Activated naive CD4-positive, alpha-beta T cell treated with anti-CD3 and anti-CD28 coated beads, Interleukin-2, amount 10 ng/mL, durations not matched to agents 7 days and 5 days (primary cell): ENCODE measurements at regions not wholly inside any gene's neighbourhood (a gene's known extent, or its start where the extent isn't known, plus 50 kb on each side); places are given as distances from the start of the nearest gene placed in this dataset.
"Not testable (repeated sequence)": the region's sequence is repeated elsewhere in the genome, so short reads cannot be mapped to it uniquely, and the experiment has no call there.

ENCODE experiments used
- CTCF ChIA-PET: fragments of 350-600 bp; sonication (Branson Sonifier 250); formaldehyde crosslinking; loops from one replicate; lab custom pipeline; 2021; ENCODE audit warnings: antibody characterized with exemption; lab: Charles Lee
- DNase-seq: peaks from one replicate; pipeline ENCODE4 v3.0.0-alpha.2; 2020
- H3K27ac Mint-ChIP-seq: one replicate; pipeline ENCODE4 v1.8.0; 2021; ENCODE audit warnings: mild to moderate bottlenecking, moderate library complexity, mixed read lengths
- H3K27me3 Mint-ChIP-seq: one replicate; pipeline ENCODE4 v1.8.0; 2021; ENCODE audit warnings: mild to moderate bottlenecking, mixed read lengths
- H3K36me3 Mint-ChIP-seq: one replicate; pipeline ENCODE4 v1.8.0; 2021; ENCODE audit warnings: mixed read lengths
- H3K4me1 Mint-ChIP-seq: one replicate; pipeline ENCODE4 v1.8.0; 2021; ENCODE audit warnings: mixed read lengths
- H3K4me3 Mint-ChIP-seq: one replicate; pipeline ENCODE4 v1.8.0; 2021; ENCODE audit warnings: mild to moderate bottlenecking, moderate library complexity, mixed read lengths
- H3K9me3 Mint-ChIP-seq: one replicate; pipeline ENCODE4 v1.8.0; 2021; ENCODE audit warnings: mixed read lengths

GRCh38 chr10:28984431-28984830 lies 304.4 kb upstream of the LYZL1 start:
- H3K4me3 Mint-ChIP-seq: no peak overlapping the region
- no peaks in the 10 kb centered on the region for H3K4me1 Mint-ChIP-seq
- no peak for DNase-seq
- CTCF ChIA-PET: interaction anchor here (1.1 kb wide), 1 partner anchor 553 kb away, joined by 3 read pairs; no protein-coding TSS in a partner anchor
- H3K27ac Mint-ChIP-seq: no peak overlapping the region
- H3K27me3 Mint-ChIP-seq: no peaks in the 10 kb centered on the region
- no peaks in the 10 kb centered on the region for H3K9me3 Mint-ChIP-seq
- H3K36me3 Mint-ChIP-seq: no peaks in the 10 kb centered on the region

- Mint-ChIP-seq H3K27ac (no peak overlapping the region), H3K36me3 (no peaks in the 10 kb centered on the region), H3K9me3 (no peaks in the 10 kb centered on the region), H3K4me1 (no peaks in the 10 kb centered on the region), H3K27me3 (no peaks in the 10 kb centered on the region), H3K4me3 (no peak overlapping the region)
- CTCF ChIA-PET: no interaction called here
- DNase-seq: no peak
Measured at GRCh38 chr10:28985137-28985885, 303.6 kb upstream of the LYZL1 start.

DNA sequence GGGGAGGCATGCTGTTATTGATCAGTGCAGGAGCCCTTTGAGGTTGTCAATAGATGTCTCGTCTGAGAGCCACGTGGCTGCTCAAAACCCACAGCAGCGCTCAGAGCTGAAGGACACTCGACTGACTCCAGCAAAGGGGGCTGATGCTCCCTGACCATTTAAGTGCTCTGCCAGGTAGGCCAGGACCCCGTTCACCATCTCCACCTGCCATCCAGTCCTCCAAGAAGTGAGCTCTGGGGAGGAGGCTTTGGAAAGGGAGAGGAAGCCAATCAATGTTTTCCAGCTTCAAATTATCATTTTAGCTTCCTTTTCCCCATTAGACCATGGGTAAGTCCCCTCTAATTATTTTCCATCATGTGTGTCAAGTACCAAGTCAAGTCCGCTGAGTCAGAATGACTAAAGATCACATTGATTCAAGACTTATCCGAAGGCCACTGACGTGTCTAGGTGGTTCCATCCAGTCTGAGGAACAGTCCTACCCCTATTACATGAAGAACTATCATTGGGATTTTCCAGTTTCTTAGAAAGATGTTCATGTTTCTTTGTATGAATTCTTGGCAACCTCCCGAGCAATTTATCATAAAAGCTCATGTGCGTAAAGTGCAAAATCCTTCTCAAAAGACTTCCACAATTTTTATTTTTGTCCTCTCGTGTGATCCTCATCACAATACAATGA lies 302.6 kb upstream of the LYZL1 start:
- CTCF ChIA-PET: interaction anchor here (1.1 kb wide), 1 partner anchor 322 kb away, joined by 3 read pairs; no protein-coding TSS in a partner anchor
- H3K27me3 Mint-ChIP-seq: no peaks in the 10 kb centered on the region
- H3K27ac Mint-ChIP-seq: no peak overlapping the region
- H3K4me3 Mint-ChIP-seq: no peak overlapping the region
- no peak for DNase-seq
- no peaks in the 10 kb centered on the region for H3K36me3 Mint-ChIP-seq
- no peaks in the 10 kb centered on the region for H3K9me3 Mint-ChIP-seq
- H3K4me1 Mint-ChIP-seq: no peaks in the 10 kb centered on the region

DNA sequence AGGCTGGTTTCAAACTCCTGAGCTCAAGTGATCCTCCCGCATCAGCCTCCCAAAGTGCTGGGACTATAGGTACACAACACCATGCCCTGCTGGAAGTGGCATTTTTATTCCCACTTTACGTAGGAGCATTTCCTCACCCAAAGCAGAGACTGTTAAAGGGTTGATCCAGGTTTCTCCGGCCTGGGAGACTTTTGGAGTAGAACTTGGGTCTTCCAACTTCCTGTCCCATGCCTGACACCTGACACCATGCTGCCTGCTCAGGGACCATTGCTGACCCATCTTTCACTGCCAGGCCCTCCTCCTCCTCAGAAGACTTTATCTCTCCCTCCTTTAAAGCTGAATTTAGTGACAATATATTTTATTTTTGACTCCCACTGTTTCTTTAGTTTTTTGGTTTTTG lies 302.0 kb upstream of the LYZL1 start:
- no peak for DNase-seq
- no peaks in the 10 kb centered on the region for H3K9me3 Mint-ChIP-seq
- no peak overlapping the region for H3K27ac Mint-ChIP-seq
- H3K36me3 Mint-ChIP-seq: no peaks in the 10 kb centered on the region
- CTCF ChIA-PET: interaction anchor here (1.1 kb wide), 1 partner anchor 323 kb away, joined by 3 read pairs; no protein-coding TSS in a partner anchor
- no peaks in the 10 kb centered on the region for H3K4me1 Mint-ChIP-seq
- H3K4me3 Mint-ChIP-seq: no peak overlapping the region
- no peaks in the 10 kb centered on the region for H3K27me3 Mint-ChIP-seq

GRCh38 chr10:28987555-28988320 lies 301.1 kb upstream of the LYZL1 start:
- no peak for DNase-seq
- CTCF ChIA-PET: no interaction called here
- Mint-ChIP-seq H3K27me3 (no peaks in the 10 kb centered on the region), H3K36me3 (no peaks in the 10 kb centered on the region), H3K27ac (no peak overlapping the region), H3K9me3 (no peaks in the 10 kb centered on the region), H3K4me1 (no peaks in the 10 kb centered on the region), H3K4me3 (no peak overlapping the region)

- CTCF ChIA-PET: interaction anchor here (0.6 to 1.5 kb wide), 2 partner anchors 20 to 441 kb away, joined by 3 to 4 read pairs; no protein-coding TSS in a partner anchor
- H3K9me3 Mint-ChIP-seq: no peaks in the 10 kb centered on the region
Measured at GRCh38 chr10:28988980-28989379, 299.9 kb upstream of the LYZL1 start.

DNA sequence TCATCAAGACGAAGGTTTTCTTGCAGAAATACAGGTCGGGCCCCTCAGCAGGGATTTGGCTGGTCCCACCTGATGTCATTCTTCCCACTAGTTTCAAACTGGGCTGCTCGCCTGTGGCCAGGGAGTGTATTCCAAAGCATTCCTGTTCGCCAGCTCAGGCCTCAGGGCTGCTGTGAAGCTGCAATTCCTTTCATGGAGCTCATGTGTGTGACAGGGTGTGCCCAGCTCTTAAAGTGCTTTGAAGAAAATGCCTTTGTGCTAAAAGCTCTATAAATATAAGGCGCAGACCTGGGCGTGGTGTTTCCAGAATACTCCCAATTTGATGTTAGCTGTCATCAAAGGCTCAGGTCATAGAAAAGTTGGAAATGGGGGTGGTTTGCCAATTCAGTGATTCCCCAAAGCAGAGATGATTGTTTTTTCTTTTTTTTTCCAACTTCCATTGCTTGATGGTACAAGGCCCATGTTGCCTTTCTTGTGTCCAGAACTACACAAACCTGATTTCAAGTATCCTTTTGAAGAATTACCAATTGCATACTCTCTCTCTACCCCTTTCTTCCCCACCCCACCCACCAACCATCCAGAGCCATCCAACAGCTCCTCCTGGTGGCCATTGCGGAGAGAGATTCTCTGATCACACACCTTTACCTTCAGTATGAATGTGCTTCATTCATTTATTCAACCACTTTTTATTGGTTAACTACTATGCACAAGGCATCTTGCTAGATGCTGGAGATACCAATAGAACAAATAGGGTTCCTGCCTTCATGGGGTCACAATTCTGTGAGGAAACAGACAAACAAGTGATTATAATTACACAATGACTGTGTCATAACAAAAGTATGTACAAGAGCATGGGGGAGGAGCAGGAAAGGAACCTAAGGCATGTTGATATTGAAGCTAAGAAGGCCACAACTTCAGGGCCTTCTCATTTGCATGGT lies 297.3 kb upstream of the LYZL1 start:
- DNase-seq: peak; percentile 54
- Mint-ChIP-seq H3K4me3 (no peak overlapping the region), H3K4me1 (no peaks in the 10 kb centered on the region), H3K9me3 (no peaks in the 10 kb centered on the region), H3K27ac (no peak overlapping the region), H3K27me3 (no peaks in the 10 kb centered on the region), H3K36me3 (no peaks in the 10 kb centered on the region)
- CTCF ChIA-PET: interaction anchor here (0.8 to 3.2 kb wide), 5 partner anchors 16 to 365 kb away, joined by 3 to 27 read pairs (median 4); no protein-coding TSS in a partner anchor

More at GRCh38 chr10:28988980-28989379, 299.9 kb upstream of the LYZL1 start:
- H3K27me3 Mint-ChIP-seq: no peaks in the 10 kb centered on the region
- no peaks in the 10 kb centered on the region for H3K4me1 Mint-ChIP-seq
- no peak for DNase-seq
- no peak overlapping the region for H3K4me3 Mint-ChIP-seq
- H3K27ac Mint-ChIP-seq: no peak overlapping the region
- H3K36me3 Mint-ChIP-seq: no peaks in the 10 kb centered on the region

DNA sequence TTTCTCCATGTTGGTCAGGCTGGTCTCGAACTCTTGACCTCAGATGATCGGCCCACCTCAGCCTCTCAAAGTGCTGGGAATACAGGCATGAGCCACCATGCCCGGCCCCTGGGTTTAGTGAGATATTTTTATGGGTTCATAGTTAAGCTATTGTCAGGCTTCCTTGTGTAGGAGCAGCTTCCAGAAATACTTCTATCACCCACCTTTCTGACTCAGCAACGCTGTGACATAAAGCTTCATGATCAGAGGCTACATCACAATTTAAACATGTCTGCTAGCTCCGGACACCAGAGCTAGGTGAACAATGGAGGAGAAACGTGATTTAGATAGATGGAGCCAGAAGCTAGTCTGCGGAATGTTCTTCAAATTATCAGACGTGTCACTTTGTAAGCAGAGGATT lies 295.8 kb upstream of the LYZL1 start:
- H3K4me1 Mint-ChIP-seq: no peaks in the 10 kb centered on the region
- no peaks in the 10 kb centered on the region for H3K9me3 Mint-ChIP-seq
- no peaks in the 10 kb centered on the region for H3K27me3 Mint-ChIP-seq
- no peak for DNase-seq
- no peak overlapping the region for H3K27ac Mint-ChIP-seq
- H3K4me3 Mint-ChIP-seq: no peak overlapping the region
- H3K36me3 Mint-ChIP-seq: no peaks in the 10 kb centered on the region
- CTCF ChIA-PET: interaction anchor here (0.9 to 3.2 kb wide), 3 partner anchors 15 to 329 kb away, joined by 3 to 27 read pairs (median 4); no protein-coding TSS in a partner anchor

DNA sequence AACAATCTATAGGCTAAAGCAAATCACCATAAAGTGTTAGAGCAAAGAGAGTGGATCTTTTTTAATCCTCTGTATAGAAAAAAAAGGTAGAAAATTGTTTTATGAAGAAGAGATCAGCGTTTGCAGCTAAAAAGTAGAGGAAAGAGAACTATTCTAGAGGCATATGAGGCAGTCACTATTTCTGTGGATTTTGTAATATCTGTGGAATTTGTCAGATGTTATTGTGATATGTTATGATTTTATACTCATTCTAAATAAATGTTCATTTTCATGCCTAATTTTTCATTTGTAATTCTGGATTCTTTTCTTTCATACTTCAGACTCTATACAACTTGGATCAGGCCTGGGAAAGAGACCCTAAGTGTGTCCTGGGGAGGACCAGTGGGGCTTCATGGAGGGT lies 295.0 kb upstream of the LYZL1 start:
- H3K27me3 Mint-ChIP-seq: no peaks in the 10 kb centered on the region
- DNase-seq: no peak
- CTCF ChIA-PET: interaction anchor here (0.9 to 3.2 kb wide), 2 partner anchors 136 to 330 kb away, joined by 3 to 27 read pairs; no protein-coding TSS in a partner anchor
- H3K4me3 Mint-ChIP-seq: no peak overlapping the region
- H3K4me1 Mint-ChIP-seq: no peaks in the 10 kb centered on the region
- H3K36me3 Mint-ChIP-seq: no peaks in the 10 kb centered on the region
- no peak overlapping the region for H3K27ac Mint-ChIP-seq
- no peaks in the 10 kb centered on the region for H3K9me3 Mint-ChIP-seq

DNA sequence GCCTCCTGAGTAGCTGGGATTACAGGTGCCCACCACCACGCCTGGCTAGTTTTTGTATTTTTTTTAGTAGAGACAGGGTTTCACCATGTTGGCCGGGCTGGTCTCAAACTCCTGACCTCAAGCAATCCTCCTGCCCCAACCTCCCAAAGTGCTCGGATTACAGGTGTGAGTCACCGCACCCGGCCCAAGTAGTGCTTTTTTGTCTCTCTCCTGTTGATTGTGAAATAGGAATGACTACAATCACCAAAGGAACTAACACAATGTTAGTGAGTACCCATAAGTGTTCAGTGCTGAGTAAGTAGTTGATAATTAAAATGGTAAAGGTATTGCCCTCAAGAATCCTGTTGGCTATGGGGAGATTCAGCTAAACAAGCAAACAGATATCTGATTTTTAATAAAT lies 294.1 kb upstream of the LYZL1 start:
- H3K36me3 Mint-ChIP-seq, CTCF ChIA-PET, H3K4me1 Mint-ChIP-seq, DNase-seq, H3K9me3 Mint-ChIP-seq, H3K27me3 Mint-ChIP-seq, H3K27ac Mint-ChIP-seq, H3K4me3 Mint-ChIP-seq: not testable (repeated sequence)

GRCh38 chr10:28995497-28995896 lies 293.4 kb upstream of the LYZL1 start:
- CTCF ChIA-PET: no interaction called here
- Mint-ChIP-seq H3K9me3 (no peaks in the 10 kb centered on the region), H3K27ac (no peak overlapping the region), H3K4me3 (no peak overlapping the region), H3K36me3 (no peaks in the 10 kb centered on the region), H3K27me3 (no peaks in the 10 kb centered on the region), H3K4me1 (no peaks in the 10 kb centered on the region)
- no peak for DNase-seq

- Mint-ChIP-seq H3K27me3 (no peaks in the 10 kb centered on the region), H3K36me3 (no peaks in the 10 kb centered on the region), H3K9me3 (no peaks in the 10 kb centered on the region), H3K4me3 (no peak overlapping the region), H3K4me1 (no peaks in the 10 kb centered on the region), H3K27ac (no peak overlapping the region)
- CTCF ChIA-PET: no interaction called here
- no peak for DNase-seq
Measured at GRCh38 chr10:28996345-28996744, 292.5 kb upstream of the LYZL1 start.

DNA sequence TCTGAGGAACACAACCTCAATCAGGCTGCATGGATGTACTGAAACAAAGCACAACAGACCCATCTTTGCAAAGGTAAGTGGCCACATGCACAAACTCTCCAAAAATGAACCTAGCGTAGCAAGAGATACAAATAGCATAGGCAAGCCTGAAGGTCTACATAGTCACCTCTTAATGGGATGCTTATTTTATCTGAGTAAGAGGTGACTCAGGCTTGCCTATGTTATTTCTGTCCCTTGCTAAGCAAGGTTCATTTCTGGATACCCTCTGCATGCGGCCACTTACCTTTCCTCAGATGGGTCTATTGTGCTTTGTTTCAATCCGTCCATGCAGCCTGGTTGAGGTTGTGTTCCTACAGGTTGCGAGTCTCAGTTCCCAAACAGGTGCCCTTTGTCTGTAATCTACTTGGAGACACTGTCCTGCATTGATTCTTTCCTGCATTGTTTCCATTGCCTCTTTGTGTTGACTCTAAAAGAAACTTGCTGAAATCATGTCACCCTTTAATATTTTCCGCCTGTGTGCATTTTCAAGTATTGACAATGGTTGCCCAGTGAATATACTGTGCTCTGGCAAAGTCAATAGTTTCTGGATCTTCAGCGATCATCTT lies 291.8 kb upstream of the LYZL1 start:
- no peak overlapping the region for H3K27ac Mint-ChIP-seq
- no peaks in the 10 kb centered on the region for H3K36me3 Mint-ChIP-seq
- no peaks in the 10 kb centered on the region for H3K9me3 Mint-ChIP-seq
- H3K4me1 Mint-ChIP-seq: no peaks in the 10 kb centered on the region
- CTCF ChIA-PET: no interaction called here
- no peak overlapping the region for H3K4me3 Mint-ChIP-seq
- no peak for DNase-seq
- no peaks in the 10 kb centered on the region for H3K27me3 Mint-ChIP-seq
